Left cardiac atrium (tissue), 4 donors: ENCODE measurements at regions not wholly inside any gene's neighbourhood (a gene's known extent, or its start where the extent isn't known, plus 50 kb on each side); places are given as distances from the start of the nearest gene placed in this dataset.
"Not testable (repeated sequence)": the region's sequence is repeated elsewhere in the genome, so short reads cannot be mapped to it uniquely, and the experiment has no call there.

Experiments
- ATAC-seq, 2 donors: fragments of 200-7000 bp; cut with Tn5 transposase; one replicate each; pipeline ENCODE4 v1.9.1; 2020; ENCODE audit warnings: mild to moderate bottlenecking in 2 of 2, moderate library complexity in 2 of 2
- DNase-seq: peaks from one replicate; pipeline ENCODE4 v3.0.0-alpha.2; 2020
- intact Hi-C, 2 donors: fragments of 100-400 bp; cut with DNase I; formaldehyde crosslinking; loops; one replicate each; pipeline versions ENCODE4 v1.14.1 to v1.15.1; 2022 to 2023
- donor health status: DM: no; HTN: yes; CAD: no.
- donor health status: DM: no; HTN: yes; CAD: no; lungs with severe emphysema.
- donor health status: DM: yes; HTN: yes; CAD: no.
- donor health status: Dilated cardiomyopathy.

DNA sequence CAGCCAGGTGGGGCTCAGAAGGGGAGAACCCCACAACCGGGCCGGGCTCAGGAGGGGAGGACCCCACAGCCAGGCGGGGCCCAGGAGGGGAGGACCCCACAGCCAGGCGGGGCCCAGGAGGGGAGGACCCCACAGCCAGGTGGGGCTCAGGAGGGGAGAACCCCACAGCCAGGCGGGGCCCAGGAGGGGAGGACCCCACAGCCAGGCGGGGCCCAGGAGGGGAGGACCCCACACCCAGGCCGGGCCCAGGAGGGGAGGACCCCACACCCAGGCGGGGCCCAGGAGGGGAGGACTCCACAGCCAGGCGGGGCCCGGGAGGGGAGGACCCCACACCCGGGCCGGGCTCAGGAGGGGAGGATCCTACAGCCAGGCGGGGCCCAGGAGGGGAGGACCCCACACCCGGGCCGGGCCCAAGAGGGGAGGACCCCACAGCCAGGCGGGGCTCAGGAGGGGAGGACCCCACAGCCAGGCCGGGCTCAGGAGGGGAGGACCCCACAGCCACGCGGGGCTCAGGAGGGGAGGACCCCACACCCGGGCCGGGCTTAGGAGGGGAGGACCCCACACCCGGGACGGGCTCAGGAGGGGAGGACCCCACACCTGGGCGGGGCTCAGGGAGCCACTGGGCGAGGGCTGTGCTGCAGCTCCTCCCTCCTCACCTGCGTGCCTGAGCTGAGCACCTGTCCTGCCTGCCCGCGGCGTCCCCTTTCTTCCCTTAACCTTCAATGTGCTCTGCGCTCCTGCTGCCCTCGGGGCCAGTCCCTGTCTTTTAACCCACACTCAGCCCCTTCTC, 131.4 kb downstream of the IGLL1 start:
- ATAC-seq, DNase-seq, intact Hi-C loops: not testable (repeated sequence)

DNA sequence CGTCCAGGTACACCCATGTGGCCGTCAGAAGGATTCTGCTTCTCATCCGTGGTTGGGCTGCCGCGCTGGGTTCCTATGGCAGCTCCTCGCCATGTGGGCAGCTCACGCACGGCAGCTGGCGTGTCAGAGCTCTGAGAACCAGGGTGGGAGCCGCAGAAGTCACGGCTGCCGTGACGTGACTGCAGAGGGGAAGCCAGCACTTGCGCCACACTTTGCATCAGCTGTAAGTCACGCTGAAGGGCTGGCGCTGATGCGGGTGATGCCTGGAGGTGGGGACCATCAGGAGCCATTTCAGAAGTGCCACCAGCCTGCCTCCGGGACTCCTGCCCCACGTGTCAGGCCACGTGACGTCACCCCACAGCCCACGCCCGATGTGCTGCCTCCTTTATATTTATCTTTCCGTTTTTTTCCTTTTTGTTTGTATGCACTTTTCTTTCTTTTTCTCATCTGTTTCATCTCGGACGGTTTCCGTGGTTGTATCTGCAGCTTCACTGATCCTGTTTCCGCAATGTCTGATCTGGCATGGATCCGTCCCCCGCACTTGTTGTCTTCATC, 133.2 kb downstream of the IGLL1 start:
- intact Hi-C loops = no loop called here
- ATAC-seq (no peak), DNase-seq (no peak)

DNA sequence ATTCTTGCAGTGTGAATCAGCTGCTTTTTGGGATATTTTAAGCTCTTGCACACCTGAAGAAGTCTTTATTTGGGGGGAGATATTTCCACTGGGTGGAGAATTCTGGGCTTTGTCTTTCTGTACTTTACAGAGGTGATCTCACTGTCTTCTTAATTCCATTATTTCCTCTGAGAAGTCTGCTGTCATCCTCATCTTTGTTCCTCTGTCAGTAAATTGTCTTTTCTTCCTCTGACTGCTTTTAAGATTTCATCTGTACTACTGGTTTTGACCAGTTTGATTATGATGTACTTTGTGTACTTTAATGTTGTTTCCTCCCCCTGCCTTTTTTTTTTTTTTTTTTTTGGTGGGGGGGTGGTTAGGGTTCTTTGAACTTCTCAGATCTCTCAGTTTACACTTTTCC, 133.9 kb downstream of the IGLL1 start:
- ATAC-seq, intact Hi-C loops, DNase-seq: not testable (repeated sequence)

DNA sequence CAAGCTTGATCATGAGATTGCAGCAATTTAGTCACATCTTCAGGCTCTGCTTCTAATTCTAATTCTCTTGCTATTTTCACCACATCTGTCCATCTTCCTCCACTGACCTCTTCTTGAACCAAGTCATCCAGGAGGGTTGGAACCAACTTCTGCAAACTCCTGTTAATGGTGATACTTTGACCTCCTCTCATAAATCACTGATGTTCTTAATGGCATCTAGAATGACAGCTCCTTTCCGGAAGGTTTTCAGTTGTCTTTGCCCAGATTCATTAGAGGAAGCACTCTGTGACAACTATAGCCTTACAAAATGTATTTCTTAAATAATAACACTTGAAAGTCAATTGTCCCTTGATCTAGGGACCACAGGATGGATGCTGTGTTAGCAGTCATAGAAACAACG, 136.2 kb downstream of the IGLL1 start:
- ATAC-seq, intact Hi-C loops, DNase-seq: not testable (repeated sequence)

DNA sequence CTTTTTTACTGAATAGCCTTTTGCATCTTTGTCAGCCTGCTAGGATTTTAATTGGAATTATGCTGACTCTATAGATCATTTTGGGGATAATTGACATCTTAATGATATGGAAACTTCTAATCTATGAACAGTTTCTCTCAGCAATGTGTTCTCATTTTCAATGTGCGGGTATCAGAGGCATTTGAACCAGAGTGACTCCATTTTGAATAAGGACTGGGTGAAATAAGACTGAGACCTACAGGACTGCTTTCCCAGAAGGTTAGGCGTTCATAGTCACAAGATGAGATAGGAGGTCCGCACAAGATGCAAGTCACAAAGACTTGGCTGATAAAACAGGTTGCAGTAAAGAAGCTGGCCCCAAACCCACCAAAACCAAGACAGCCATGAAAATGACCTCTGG, 140.5 kb downstream of the IGLL1 start:
- intact Hi-C loops = not testable (repeated sequence)

DNA sequence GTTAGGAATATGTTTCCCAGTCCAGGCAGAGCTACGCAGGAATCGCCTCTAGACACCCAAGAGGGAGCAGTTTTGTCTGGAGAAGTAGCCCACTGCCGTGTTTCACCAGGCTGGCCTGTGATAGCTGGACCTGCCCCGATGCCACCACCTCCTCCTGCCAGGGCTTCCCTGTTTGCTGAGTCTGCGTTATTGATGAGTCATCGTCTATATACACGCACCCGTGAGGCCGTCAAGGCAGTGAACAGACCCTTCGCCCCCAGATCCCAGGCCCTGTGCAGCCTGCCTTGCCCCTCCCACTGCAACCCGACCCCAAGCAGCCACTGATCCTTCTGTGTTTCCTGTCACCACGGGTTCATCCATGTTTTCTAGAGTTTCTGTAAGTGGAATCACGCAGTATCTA, 141.9 kb downstream of the IGLL1 start:
- no peak for DNase-seq
- ATAC-seq = no peak

More for the DNA sequence above, 140.5 kb downstream of the IGLL1 start:
- DNase-seq, ATAC-seq: not testable (repeated sequence)

DNA sequence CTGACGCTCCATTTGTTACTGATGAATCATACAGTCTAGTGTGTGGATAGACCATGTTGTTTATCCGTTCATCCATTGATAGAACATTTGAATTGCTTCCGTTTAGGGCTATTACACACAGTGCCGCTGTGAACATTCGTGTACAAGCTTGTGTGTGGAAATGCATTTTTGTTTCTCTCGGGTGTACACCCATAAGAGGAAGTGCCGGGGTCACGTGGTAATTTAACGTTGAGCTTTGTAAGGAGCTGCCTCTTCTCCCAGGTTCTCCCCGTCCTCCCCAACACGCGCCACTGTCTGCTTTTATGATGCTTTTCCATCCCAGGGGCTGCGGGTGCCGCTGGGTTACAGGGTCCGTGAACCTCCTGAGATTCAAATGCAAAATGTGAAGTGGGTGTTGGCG, 142.3 kb downstream of the IGLL1 start:
- DNase-seq (no peak), ATAC-seq (no peak)
- intact Hi-C loops = no loop called here

More for the DNA sequence above, 141.9 kb downstream of the IGLL1 start:
- intact Hi-C loops = no loop called here

DNA sequence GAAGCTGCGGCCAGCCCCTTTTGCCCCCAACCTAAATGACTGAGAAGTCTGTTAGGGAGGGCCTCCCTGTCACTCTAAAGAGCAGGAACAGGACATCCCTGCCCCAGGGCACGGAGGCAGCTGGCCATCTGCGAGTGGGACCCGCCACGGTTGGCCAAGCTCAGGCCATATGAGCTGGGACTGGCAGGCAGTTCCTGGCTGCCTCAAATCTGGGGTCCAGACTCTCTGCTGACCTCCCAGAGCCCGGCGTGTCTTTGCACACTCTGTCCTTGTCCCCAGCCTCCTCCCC, 143.0 kb downstream of the IGLL1 start:
- intact Hi-C loops, DNase-seq, ATAC-seq: not testable (repeated sequence)

DNA sequence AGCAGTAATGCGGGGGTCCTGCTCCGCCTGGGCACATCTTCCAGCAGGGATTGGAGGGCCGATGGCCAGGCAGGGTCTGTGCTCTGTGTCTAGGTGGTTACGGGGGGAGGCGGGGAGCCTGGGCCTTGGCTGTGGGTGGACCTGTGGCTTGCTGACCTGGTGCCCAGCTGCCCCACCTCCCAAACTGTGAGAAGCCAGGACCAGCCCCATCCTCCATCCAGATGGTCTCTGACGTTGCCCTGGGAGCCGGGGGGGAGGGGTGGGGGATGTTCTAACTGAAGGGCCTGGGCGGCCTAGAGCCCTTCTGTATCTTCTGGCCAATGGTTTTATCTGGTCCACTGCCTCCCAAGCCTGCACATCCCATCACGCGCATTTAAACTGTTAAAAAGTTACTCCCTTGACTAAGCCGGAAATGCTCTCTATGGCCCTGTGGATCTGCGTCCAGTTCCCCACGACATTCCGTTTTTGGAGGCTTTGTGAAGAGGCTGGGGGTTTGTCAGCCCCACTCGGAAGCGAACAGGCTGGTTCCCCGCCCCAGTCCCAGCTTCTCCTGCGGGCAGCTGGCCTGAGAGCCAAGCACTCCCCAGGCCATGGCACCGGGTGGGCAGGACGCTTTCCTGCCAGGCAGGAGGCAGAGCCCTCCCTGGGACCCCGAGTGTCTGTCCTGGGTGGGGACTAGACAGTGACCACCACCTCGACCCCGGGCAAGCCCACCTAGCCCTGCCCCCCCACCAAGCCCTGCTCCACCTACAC, 143.6 kb downstream of the IGLL1 start:
- ATAC-seq, intact Hi-C loops, DNase-seq: not testable (repeated sequence)

DNA sequence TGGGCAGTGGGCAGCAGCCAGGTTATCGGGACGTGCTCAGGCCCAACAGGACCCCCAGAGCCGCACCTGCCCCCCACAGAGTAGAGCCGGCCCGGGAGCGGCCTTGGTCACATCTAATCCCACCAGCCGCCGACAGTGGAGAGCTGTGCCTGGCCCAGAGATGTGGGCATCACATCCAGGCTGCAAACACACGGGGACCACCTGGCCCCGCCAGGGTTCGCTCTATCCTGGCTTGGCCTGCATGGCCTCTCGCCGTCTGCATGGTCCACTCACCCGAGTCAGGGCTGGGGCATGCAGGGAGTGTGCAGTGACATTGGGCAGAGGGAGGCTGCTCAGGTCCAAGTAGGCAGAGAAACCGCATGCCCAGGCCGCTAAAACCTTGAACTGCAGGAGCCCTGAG, 144.9 kb downstream of the IGLL1 start:
- DNase-seq, ATAC-seq, intact Hi-C loops: not testable (repeated sequence)

DNA sequence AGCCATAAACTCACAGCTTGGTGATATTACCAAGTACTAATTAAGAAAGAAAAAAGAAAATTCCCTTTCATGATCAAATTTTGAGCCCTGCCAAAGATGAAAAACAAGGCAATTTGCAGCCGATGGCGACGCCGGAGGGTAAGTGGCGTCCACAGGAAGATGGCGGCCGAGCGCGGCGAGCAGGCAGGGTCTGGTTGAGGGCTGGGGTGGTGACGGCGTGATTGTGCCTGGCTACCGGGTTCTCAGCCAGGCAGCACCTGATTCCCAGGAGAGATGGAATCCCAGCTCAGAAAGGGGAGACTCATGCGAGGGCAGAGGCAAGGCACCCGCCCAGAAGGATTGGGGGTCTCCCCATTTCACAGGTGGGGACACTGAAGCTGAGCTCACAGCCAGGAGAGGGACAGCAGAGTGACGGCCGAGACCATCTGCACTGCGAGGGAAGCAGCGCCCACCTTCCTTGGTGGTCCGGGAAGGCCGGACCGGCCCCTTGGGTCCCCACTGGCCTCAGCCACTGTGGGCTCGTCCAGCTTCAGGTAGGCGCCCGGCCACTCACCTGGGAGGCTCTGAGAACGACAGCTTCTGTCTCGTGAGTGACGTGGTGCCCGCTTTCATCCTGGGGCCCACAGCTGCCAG, 145.8 kb downstream of the IGLL1 start:
- DNase-seq, intact Hi-C loops, ATAC-seq: not testable (repeated sequence)

DNA sequence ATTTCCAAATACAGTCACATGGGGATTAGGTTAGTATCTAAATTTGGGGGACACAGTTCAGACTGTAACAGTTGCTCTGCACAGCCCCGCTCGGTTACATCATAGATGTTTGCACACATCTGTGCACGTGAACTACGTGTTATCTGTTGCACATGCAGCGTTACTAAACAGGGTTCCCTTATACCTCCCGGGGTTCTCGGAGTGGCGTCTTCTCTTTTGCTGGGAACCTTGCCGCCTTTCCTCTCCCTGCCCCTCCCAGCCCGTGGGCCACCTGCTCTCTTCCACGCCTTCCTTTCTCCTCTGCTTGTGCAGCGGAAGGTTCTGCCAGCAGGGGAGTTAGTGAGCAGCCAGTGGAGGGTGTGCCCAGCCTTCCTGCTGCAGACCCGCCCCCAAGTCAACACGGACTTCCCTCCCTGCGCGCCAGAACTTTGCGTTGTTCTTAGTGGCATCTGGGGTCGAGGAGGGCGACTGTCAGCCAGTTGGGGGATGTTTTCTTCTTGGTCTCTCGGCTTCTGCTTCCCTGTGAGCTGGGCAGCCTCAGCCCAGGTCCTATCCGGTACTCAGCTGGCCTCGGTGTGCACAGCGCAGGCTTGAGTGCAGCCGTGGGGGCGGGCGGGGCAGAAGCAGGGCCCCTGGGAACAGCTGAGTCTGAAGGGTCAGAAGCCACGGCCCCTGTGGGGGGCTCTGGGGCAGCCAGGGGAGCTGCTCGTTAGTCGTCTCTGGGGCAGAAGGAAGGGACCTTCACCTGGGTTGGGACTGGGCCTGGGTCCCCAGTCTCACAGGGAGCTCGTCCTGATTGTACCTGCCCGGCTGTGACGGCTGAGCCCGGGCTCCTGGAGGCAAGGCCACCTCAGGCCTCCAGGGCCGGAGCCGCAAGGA, 146.7 kb downstream of the IGLL1 start:
- DNase-seq, intact Hi-C loops: not testable (repeated sequence)
- peak; percentile 78 to 90 for ATAC-seq

DNA sequence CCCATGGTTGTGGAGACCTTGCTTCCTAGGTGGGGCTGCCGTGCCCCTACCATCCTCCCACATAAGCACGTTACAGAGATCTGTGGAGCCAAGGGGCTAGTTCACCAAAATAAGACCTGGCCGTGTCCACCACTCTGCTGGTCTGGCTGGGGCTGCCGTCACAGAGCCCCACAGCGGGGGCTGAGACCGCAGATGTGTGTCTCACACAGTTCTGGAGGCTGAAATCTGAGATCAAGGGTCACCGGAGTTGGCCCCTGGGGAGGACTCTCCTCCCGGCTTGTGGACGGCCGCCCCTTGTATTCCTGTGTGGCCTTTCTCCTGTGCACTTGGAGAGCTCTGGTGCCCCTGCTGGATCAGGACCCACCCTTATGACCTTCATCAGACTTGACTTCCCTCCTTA, 147.4 kb downstream of the IGLL1 start:
- peak in 1 of 2 donors; percentile 29 for ATAC-seq
- intact Hi-C loops, DNase-seq: not testable (repeated sequence)

DNA sequence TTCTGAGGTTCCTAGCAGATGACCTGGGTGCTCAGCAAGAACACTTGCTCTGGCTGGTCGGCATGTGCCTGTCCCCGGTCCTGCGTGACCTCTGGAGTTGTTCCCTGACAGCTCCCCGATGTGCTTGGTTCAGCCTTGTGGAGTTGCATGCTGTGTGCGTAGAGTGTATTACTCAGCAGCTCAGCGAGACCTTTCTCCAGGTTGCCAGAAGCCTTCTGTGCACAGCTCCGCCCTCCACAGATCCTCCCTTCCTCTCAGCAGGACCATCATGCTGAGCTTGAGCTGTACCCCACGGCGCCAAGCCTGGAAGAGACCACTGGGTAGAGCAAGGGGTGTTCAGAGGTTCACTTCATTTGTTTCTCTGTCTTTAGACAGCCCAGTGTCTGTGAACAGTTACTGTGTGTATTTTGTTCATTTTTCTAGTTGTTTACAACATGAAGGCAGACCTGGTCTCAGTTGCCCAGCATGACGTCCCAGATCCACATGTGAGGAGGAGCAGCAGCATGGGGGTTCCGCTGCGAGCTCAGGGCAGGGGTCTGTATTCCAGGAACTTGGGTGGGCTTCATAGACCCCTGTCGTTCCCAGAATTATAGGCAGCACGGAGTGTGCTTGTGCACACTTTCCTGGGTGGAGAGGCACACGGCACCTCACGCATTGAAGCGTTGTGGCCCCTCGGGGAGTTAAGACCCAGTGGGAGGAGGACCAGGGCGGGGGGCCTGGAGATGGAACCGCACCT, 148.6 kb downstream of the IGLL1 start:
- DNase-seq (no peak), ATAC-seq (peak in 1 of 2 donors; percentile 41)
- intact Hi-C loops = no loop called here

DNA sequence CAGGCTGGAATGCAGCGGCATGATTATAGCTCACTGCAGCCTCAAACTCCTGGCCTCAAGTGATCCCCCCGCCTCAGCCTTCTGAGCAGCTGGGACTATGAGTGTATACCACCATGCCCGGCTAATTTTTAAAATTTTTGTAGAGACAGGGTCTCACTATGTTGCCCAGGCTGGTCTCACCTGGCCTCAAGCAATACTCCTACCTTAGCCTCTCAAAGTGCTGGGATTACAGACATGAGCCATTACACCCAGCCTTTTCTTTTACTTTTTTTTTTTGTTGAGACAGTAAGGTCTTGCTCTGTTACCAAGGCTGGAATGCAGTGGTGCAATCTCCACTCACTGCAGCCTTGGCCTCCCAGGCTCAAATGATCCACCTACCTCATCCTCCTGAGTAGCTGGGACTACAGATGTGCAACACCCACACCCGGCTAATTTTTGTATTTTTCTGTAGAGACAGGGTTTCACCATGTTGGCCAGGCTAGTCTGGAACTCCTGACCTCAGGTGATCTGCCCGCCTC, 155.5 kb downstream of the IGLL1 start:
- ATAC-seq, DNase-seq, intact Hi-C loops: not testable (repeated sequence)

DNA sequence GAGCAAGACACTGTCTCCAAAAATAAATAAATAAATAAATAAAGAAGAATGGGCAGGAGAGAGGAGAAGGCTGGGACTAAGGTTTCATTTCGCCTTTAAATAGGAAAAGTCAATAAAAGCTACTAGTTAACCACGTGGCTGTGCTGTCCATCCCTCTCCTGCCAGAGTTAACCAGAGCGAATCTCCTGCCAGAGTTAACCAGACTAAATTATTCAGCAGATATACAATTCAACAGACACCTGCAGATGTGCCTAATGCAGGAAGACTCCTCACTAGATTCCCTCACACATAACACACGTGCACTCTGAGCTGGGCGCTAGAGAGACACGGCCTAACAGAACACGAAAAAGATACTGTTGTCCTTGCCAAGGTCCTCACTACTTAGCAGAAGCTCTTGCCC, 156.1 kb downstream of the IGLL1 start:
- ATAC-seq (no peak), DNase-seq (no peak)
- intact Hi-C loops = no loop called here

DNA sequence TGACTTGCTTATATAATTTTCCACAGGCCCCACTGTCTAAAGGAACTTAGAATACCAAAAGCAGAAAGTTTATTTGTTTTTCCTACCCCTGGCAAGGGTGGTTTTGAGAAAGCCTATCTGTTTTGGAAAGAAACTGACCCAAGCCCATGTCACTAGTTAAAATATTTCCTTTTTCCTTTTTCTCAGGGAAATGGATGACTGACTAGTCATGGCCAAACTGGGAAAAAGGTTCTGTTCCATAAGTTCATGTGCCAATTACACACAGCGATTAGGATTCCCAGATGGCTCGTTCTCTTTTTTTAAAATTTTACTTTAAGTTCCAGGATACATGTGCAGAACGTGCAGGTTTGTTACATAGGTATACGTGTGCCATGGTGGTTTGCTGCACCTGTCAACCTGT, 157.8 kb downstream of the IGLL1 start:
- DNase-seq, ATAC-seq, intact Hi-C loops: not testable (repeated sequence)

DNA sequence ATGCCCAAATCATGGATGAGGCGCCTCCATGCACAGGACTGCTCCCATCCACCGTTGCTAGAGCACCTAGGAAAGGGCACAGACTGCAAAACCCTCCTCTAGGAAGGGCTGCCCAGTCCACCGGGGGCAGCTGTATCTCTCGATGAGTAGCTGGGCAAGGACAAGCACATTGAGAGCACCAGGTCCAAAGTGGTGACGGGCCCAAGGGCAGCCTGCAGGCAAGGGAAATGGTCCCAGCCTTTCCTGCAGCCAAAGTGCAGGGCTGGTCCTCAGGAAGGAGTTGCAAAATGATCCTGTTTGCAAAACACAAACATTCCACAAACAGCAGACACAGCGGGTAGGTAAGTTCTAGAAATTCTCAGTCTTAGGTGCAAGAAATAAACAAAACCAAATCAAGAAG, 158.8 kb downstream of the IGLL1 start:
- DNase-seq, ATAC-seq, intact Hi-C loops: not testable (repeated sequence)
